ENCODE measurements at regions not wholly inside any gene's neighbourhood (a gene's known extent, or its start where the extent isn't known, plus 50 kb on each side); places are given as distances from the start of the nearest gene placed in this dataset.

- no peak overlapping the region for H3K4me2 ChIP-seq (replicated peaks; ENCODE audit: extremely low read depth, low read length, poor library complexity, severe bottlenecking)
- no peaks in the 10 kb centered on the region for H3K79me2 ChIP-seq (ENCODE audit: insufficient read depth, low read length)
- no peaks in the 10 kb centered on the region for H3K9me3 ChIP-seq (replicated peaks in 1 of 2; ENCODE audit: control insufficient read depth in 1 of 2, insufficient read depth in 1 of 2, low read length in 2 of 2)
- no peaks in the 10 kb centered on the region for H3K36me3 ChIP-seq (replicated peaks in 1 of 2; ENCODE audit: control insufficient read depth in 1 of 2, insufficient read depth in 2 of 2, low read length in 2 of 2)
- no peaks in the 10 kb centered on the region for H3K4me1 ChIP-seq (ENCODE audit: control insufficient read depth in 1 of 2, insufficient read depth in 2 of 2, low read length in 2 of 2)
- Mint-ChIP-seq H3K27me3 (ENCODE audit: low read depth in 3 of 3) (no peaks in the 10 kb centered on the region), H3K9me3 (peaks cover 0 to 5% (median 0%) of the 10 kb centered on the region in 7 donors), H3K27ac (no peak overlapping the region), H3K36me3 (no peaks in the 10 kb centered on the region), H3K4me3 (no peak overlapping the region), H3K4me1 (no peaks in the 10 kb centered on the region)
- intact Hi-C loops (cut with micrococcal nuclease), result no loop called here
- H3K27ac ChIP-seq (ENCODE audit: low read depth in 1 of 2, low read length in 2 of 2), result no peak overlapping the region
- H3K4me3 ChIP-seq (replicated peaks in 1 of 3; ENCODE audit: low read depth in 2 of 3, low read length in 3 of 3), result no peak overlapping the region
- whole genome bisulfite sequencing (ENCODE audit: insufficient coverage), result 78% methylated on average over 1 of the region's 3 CpGs
- H3K9ac ChIP-seq (ENCODE audit: insufficient read depth, low read length, poor library complexity, severe bottlenecking), result no peak overlapping the region
- H2AFZ ChIP-seq (ENCODE audit: insufficient read depth, low read depth, low read length, poor library complexity, severe bottlenecking), result no peak overlapping the region
- H3K27me3 ChIP-seq (ENCODE audit: control insufficient read depth in 2 of 2, insufficient read depth in 2 of 2, low read length in 2 of 2), result no peaks in the 10 kb centered on the region
- no peak for TF ChIP-seq CTCF (IDR thresholded peaks at IDR 0.05)
- DNase-seq, result no peak
- no peaks in the 10 kb centered on the region for H4K20me1 ChIP-seq (ENCODE audit: insufficient read depth, low read length)
Observed at GRCh38 chr1:88230126-88230525, 453.9 kb upstream of the PKN2 start.

GRCh38 chr1:88237058-88237457 is 447.0 kb upstream of the PKN2 start:
- H3K27ac Mint-ChIP-seq, result no peak overlapping the region
- DNase-seq, result no peak
- H3K9ac ChIP-seq (ENCODE audit: insufficient read depth, low read length, poor library complexity, severe bottlenecking), result no peak overlapping the region
- WGBS (ENCODE audit: insufficient coverage), result 80% methylated on average over 3 of the region's 3 CpGs
- H3K4me1 ChIP-seq (ENCODE audit: control insufficient read depth in 1 of 2, insufficient read depth in 2 of 2, low read length in 2 of 2), result no peaks in the 10 kb centered on the region
- H3K27me3 ChIP-seq (ENCODE audit: control insufficient read depth in 2 of 2, insufficient read depth in 2 of 2, low read length in 2 of 2), result no peaks in the 10 kb centered on the region
- no peaks in the 10 kb centered on the region for H3K79me2 ChIP-seq (ENCODE audit: insufficient read depth, low read length)
- H3K9me3 ChIP-seq (replicated peaks in 1 of 2; ENCODE audit: control insufficient read depth in 1 of 2, insufficient read depth in 1 of 2, low read length in 2 of 2), result peaks cover 0 to 4% of the 10 kb centered on the region in 2 donors
- no peaks in the 10 kb centered on the region for H3K36me3 Mint-ChIP-seq
- H4K20me1 ChIP-seq (ENCODE audit: insufficient read depth, low read length), result no peaks in the 10 kb centered on the region
- intact Hi-C loops (cut with micrococcal nuclease), result no loop called here
- no peaks in the 10 kb centered on the region for H3K36me3 ChIP-seq (replicated peaks in 1 of 2; ENCODE audit: control insufficient read depth in 1 of 2, insufficient read depth in 2 of 2, low read length in 2 of 2)
- peaks cover 3 to 12% (median 10%) of the 10 kb centered on the region in 7 donors for H3K9me3 Mint-ChIP-seq
- no peak overlapping the region for H3K27ac ChIP-seq (ENCODE audit: low read depth in 1 of 2, low read length in 2 of 2)
- no peak overlapping the region for H3K4me3 Mint-ChIP-seq
- no peak overlapping the region for H3K4me2 ChIP-seq (replicated peaks; ENCODE audit: extremely low read depth, low read length, poor library complexity, severe bottlenecking)
- TF ChIP-seq CTCF (IDR thresholded peaks at IDR 0.05), result no peak
- no peaks in the 10 kb centered on the region for H3K27me3 Mint-ChIP-seq (ENCODE audit: low read depth in 3 of 3)
- H3K4me3 ChIP-seq (replicated peaks in 1 of 3; ENCODE audit: low read depth in 2 of 3, low read length in 3 of 3), result no peak overlapping the region
- H3K4me1 Mint-ChIP-seq, result no peaks in the 10 kb centered on the region
- H2AFZ ChIP-seq (ENCODE audit: insufficient read depth, low read depth, low read length, poor library complexity, severe bottlenecking), result no peak overlapping the region

Data from CD14-positive monocyte (primary cell).